ENCODE measurements at regions not wholly inside any gene's neighbourhood (a gene's known extent, or its start where the extent isn't known, plus 50 kb on each side); places are given as distances from the start of the nearest gene placed in this dataset.
"Not testable (repeated sequence)": the region's sequence is repeated elsewhere in the genome, so short reads cannot be mapped to it uniquely, and the experiment has no call there.

- no peak for DNase-seq (ENCODE audit: low spot score in 2 of 2)
- no peak for FAIRE-seq
Observed at GRCh38 chr14:53858345-53858684, 98.3 kb downstream of the BMP4 start.

DNA sequence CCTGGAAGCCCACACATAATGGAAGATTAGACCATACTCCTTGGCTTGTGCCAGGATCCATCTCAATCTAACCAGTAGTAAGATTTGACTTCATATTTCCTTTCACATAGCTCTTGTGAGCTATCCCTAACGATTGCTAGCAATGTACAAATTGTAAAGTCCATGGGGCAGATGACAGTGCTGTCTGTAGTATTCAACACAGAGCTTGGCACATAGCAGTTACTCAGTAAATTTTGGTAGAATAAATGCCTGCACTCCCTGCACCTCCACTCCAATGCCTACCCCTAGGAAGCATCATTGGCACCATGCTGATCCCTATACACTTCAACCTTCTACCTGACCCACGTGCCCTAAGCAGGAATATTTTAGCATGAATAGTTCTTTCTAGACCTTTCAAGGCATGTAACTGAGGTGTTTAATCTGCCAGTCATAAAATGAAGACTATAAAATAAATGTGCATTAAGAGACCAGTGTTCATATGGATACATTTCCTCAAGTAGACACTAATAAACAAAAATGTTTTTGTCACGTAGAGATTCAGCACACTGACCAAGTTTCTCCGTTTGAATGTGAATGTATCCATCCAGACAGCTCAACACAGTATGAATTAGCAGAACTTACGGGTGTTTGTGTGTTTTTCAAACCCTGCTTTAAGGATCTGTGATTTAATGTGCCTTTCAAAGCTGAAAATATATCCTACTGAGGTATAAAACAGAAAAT is 98.8 kb downstream of the BMP4 start:
- no peak for DNase-seq (ENCODE audit: low spot score in 2 of 2)
- FAIRE-seq = no peak

DNA sequence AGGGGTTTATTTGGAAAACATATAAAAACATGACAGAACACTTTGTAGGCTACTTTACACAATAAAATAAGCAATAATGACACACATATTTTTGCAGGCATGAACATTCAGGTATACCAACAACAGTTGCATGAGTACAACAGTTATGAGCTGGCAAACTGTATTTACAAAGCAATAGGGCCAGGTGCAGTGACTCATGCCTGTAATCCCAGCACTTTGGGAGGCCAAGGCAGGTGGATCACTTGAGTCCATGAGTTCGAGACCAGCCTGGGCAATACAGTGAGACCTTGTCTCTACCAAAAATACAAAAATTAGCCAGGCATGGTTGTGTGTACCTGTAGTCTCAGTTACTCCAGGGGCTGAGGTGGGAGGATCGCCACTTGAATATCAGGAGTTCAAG is 101.1 kb downstream of the BMP4 start:
- DNase-seq (ENCODE audit: low spot score in 2 of 2) = no peak
- no peak for FAIRE-seq

GRCh38 chr14:53855127-53855526 is 101.5 kb downstream of the BMP4 start:
- DNase-seq (ENCODE audit: low spot score in 2 of 2) (no peak), FAIRE-seq (no peak)

- FAIRE-seq (no peak), DNase-seq (ENCODE audit: low spot score in 2 of 2) (no peak)
Observed at GRCh38 chr14:53851394-53852090, 105.1 kb downstream of the BMP4 start.

GRCh38 chr14:53850714-53851296 is 105.8 kb downstream of the BMP4 start:
- FAIRE-seq (no peak), DNase-seq (ENCODE audit: low spot score in 2 of 2) (no peak)

DNA sequence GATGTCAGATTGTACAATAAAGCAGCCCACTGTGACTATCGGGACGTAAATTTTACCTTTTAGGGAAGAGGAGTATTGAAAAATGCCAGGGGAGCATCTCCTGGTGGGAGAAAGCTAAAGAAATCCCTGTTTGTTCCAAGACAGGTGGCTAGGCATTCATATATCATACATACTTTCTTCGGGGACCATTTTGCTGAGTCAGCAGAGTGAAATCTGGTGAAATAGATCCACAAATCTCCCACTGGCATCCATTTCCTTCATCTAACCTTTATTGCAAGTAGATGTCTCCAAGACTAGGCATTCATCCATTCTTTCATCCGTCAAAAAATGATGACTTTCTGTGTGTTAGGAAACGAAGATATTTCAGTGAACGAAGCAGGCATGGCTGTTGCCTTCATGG is 107.1 kb downstream of the BMP4 start:
- DNase-seq (ENCODE audit: low spot score in 2 of 2) (no peak), FAIRE-seq (no peak)

GRCh38 chr14:53848854-53849253 is 107.8 kb downstream of the BMP4 start:
- DNase-seq (ENCODE audit: low spot score in 2 of 2) (no peak), FAIRE-seq (no peak)

- FAIRE-seq (no peak), DNase-seq (ENCODE audit: low spot score in 2 of 2) (no peak)
Observed at GRCh38 chr14:53847881-53848280, 108.7 kb downstream of the BMP4 start.

DNA sequence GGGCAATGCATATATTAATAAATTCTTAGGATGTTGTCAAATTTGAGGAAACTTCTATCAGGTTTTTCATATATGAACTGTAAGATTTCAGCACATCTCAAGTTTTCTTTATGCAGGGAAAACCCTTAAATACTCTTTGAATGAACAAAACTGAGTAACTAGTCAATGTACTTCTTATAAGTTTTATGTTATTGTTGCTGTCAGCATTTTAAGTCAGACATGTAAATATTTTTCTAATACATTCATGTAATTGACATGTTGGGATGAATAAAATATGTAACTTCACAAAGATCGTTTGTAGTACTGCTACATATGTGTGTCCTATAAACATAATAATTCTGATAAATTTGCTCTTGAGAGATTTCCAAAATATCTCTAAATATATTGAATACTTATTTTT is 109.6 kb downstream of the BMP4 start:
- FAIRE-seq = no peak
- no peak for DNase-seq (ENCODE audit: low spot score in 2 of 2)

DNA sequence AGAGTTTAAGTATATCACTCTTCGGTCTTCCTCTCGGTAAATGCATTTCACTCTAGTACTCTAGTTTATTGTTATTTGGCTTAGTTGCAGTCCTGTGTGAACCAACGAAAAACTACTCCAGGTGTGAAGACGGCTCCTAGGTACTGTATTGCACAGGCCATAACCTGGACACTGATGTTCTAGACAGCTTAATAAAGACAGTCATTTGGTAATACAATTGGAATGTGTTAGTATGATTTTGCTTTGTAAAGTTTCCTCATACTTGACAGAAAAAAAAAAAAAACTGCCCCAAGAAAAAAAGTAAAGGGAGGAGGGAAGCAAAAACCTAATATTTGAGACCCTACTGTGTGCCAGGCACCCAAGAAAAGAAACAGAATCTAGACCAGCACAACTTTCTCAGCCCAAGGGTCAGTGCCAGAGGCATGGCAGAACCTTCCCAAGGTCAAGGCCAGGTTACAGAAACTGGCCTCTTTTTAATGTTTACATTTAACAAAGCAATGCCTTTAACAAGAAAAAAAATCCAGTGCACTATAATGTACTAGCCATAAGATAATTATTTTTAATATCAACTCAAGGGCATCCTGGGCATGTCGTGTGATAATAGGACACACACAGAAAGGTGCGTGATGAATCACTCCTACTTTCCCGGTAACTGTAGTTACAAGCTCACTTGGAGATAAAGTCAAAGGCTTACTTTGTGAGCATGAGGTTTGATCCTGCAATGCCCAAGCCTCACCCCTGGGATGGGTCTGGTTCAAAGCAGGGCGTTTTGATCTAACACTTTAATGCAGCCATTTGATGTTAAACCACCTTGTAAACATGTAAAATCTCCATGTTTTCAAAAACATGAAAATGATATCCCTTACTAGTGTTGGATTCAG is 110.6 kb downstream of the BMP4 start:
- FAIRE-seq = no peak

GRCh38 chr14:53842938-53843337 is 113.7 kb downstream of the BMP4 start:
- DNase-seq (ENCODE audit: low spot score in 2 of 2) (no peak), FAIRE-seq (no peak)

More for the DNA sequence above, 110.6 kb downstream of the BMP4 start:
- no peak for DNase-seq (ENCODE audit: low spot score in 2 of 2)

- DNase-seq (ENCODE audit: low spot score in 2 of 2) (no peak), FAIRE-seq (no peak)
Observed at GRCh38 chr14:53841109-53842099, 115.2 kb downstream of the BMP4 start.

GRCh38 chr14:53840444-53840843 is 116.2 kb downstream of the BMP4 start:
- FAIRE-seq = no peak
- no peak for DNase-seq (ENCODE audit: low spot score in 2 of 2)

- DNase-seq (ENCODE audit: low spot score in 2 of 2) (no peak), FAIRE-seq (no peak)
Observed at GRCh38 chr14:53838374-53838773, 118.3 kb downstream of the BMP4 start.

DNA sequence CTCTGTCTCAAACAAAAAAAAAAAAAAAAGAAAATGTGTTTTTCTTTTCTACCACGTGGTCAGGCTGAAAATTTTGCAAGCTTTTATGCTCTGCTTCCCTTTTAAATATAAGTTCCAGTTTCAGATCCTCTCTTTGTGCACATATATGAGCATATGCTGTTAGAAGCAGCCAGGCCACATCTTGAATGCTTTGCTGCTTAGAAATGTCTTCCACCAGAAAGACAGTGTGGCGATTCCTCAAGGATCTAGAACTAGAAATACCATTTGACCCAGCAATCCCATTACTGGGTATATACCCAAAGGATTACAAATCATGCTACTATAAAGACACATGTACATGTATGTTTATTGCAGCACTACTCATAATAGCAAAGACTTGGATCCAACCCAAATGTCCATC is 119.0 kb downstream of the BMP4 start:
- not testable (repeated sequence) for FAIRE-seq; DNase-seq (ENCODE audit: low spot score in 2 of 2)

DNA sequence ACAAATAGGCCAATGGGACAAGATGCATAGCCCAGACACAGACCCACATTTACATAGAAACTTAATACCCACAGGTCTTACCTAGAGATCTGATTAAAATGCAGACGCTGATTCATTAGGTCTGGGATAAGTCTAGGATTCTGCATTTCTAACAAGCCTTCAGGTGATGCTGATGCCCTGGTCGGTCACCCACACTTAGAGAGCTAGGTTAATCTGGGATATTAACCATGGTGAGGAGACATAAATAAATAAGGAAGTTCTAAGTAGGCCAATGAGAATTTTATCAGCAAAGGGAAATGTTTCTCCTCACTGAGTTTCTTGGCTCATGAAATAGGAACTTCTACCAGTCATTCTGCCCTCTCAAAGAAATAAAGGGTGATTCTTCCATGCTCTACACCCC is 120.1 kb downstream of the BMP4 start:
- DNase-seq (ENCODE audit: low spot score in 2 of 2) = no peak
- no peak for FAIRE-seq

DNA sequence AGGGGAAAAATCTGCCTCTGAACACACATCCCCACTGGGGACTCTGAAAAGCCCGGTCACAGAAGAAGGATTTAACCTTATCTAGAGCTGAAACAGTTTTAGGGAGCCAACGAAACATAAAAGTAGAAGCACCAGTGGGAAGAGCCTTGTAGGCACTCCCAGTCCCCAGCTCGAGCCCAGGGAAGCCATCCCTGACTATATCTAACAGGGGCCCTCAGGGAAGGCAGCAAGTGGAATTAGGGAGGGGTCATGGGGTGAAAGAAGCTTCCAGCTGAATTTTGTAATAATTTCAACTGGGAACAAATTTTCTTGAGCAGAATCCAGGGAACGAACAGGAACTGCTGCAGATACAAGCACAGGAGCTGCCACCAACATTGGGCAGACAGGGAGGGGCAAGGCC is 127.8 kb downstream of the BMP4 start:
- DNase-seq (ENCODE audit: low spot score in 2 of 2) (no peak), FAIRE-seq (no peak)

GRCh38 chr14:53824061-53824460 is 132.6 kb downstream of the BMP4 start:
- FAIRE-seq = no peak

GRCh38 chr14:53814392-53814791 is 142.2 kb downstream of the BMP4 start:
- FAIRE-seq = no peak
- DNase-seq (ENCODE audit: low spot score in 2 of 2) = no peak

More at GRCh38 chr14:53824061-53824460, 132.6 kb downstream of the BMP4 start:
- DNase-seq (ENCODE audit: low spot score in 2 of 2) = no peak

Measured in frontal cortex (tissue), 3 donors.